NCI-H226 (cell line): ENCODE measurements at regions not wholly inside any gene's neighbourhood (a gene's known extent, or its start where the extent isn't known, plus 50 kb on each side); places are given as distances from the start of the nearest gene placed in this dataset.

Source experiments
- DNase-seq: peaks from one replicate; pipeline ENCODE4 v3.0.0-alpha.2; 2015

DNA sequence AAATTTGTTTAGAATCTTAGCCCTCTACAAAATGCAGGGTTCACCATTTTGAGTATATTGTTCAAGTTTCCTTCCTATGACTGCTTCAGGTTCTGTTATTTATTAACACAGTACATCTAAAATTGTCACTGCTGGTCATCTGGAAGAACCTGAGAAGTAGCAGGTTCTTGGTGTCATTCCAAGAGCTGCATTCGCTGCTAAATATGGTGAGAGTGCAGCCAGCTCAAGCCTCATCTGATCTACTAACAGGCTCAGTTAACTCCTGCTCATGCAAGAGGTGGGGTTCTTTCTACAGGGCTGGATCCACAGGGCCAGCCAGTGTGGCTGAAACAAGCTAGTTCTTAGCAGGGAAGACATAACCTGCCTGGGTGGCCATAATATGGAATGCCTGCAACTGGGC lies 1946.1 kb downstream of the TP53TG3F start:
- DNase-seq, result no peak

DNA sequence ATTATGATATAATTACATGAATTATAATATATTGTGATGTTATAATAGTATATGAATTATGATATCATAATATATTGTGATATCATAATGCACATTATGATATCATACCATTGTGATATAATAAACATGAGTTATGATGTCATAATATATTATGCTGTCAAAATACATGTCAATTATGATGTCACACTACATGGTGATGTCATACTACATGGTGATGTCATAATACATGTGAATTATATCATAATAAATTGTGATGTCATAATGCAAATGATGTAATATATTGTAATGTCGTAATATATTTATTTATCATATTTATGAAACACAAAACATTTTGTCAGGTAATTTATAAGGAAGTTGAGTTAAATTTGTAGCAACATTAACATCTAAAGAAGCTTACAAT lies 1950.1 kb downstream of the TP53TG3F start:
- peak; percentile 3 for DNase-seq

DNA sequence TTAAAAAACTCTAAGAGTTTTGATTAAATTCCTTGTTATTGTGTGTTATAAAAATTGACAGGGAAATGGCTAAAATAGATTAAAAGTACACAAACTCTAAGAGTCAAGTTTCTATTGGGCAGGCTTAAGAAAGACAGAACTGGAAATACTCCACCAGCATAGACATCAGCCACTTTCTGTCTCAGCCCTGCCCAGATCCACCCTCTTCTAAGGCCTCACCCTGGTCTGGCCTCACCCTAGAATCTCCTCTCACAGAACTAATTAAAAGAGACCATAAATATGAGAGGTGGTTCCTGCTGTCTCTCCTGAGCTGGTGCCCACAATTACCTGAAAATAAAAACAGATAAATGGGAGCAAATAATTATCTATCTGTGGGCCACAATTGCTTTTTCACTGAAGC lies 1951.0 kb downstream of the TP53TG3F start:
- DNase-seq, result no peak

DNA sequence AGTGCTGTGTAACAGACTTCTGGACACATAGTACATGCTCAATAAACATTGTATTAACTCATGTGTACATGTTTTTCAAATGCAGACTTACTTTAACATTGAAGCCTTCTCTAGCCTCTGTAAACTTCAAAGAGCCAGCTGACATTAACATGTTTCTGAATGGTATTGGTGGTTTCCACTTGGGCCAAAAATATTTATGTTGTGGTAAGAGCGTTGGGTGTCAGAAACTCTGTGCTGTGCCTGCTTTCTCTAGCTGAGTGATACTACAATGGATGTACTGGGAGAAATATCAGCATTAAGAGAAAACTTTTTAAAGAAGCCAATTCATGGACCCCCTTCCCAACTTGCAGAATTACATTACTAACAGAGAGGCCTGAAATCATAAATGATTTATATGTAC lies 1951.7 kb downstream of the TP53TG3F start:
- DNase-seq, result no peak

DNA sequence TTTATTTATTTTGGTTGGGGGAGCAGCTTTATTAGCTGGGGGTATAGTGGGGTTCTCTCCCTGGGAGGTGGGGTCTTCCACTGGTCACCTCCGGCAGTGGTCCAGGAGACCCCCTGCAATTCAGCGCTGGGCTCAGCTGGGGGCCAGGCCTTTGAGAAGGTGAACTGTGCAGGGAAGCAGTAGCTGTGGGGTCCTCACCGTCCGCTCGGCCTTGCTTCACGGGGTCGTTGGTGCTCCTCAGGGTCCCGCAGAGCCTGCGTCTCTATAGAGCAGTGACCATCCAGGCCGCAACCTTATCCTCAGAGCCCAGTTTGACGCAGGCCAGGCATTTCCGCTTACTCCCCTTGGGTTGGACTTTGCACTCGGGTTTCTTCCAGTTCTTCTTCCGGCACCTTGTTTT lies 1954.7 kb downstream of the TP53TG3F start:
- DNase-seq, result no peak

DNA sequence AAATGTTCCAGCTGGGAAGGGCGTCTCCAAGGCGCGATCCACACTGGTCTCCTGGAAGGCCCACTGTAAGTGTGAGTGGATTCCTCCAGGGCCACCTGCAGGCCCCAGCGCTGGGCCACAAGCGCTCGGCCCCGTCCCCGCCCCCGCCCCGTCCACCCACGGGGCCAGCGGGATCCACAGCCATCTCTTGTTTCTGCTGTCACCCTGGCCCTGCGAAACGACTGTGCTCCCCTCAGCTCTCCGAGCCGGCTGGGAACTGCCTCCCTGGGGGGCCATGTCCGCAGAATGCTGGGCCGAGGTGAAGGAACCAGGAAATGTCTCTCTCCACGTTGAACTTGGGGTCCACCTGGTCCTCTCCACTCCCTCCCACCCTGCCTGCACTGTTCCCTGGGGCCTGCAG lies 1955.2 kb downstream of the TP53TG3F start:
- no peak for DNase-seq

DNA sequence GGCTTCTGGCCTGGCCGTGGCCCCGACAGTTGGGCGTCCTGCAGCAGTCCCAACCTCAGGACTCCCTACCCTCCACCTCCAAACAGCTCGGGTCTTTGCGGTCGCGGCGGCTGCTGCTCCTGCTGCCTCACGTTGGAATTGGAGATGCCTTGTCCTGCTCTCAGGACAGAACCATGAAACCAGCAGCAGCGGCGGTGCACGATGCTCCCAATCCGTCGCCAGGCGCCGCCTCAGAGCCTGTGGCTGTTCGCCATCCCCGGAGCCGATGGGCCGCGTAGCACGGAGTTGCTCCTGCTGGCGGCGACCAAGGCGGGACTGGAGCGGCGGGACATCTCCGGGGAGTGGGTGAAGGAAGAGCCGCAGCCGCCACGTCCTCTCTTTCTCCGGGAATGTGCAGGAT lies 1965.9 kb downstream of the TP53TG3F start:
- no peak for DNase-seq

DNA sequence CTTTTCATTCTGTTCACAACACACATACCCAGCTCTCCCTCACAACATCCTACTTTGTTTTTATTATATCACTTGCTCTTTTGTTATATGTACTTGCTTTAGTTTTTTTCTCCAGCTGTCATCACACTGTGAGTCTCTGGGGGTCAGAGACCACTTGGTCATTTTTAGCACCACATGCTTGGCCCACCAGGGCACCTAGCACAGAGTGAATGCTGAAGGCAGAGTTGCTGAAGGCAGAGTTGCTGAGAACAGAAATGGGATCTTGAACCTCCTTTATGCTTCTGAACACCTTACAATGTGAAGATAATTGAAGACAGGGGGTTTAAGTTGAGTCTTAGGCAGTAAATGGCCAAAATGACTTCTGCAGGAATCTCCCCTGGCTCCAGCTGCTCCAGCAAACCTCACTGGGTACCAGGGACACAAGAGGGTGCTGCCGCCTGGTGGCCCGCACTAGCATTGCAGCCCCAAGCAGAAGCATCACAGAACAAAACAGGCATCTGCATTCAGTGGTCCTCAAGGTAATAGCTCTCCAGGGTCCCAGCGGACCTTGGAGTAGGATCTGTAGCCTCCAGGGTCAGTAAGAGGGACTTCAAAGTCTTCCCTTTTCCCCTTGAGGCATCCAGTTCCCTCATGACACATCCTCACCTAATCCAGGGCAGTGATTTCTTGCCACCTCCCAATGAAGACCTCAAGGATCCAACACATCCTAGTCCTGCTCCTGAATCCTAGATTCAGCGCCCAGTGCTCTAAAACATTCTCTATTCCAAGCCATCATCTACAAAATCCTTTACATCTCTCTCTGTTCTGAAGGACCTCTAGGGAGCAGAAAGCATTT lies 1972.6 kb downstream of the TP53TG3F start:
- no peak for DNase-seq

DNA sequence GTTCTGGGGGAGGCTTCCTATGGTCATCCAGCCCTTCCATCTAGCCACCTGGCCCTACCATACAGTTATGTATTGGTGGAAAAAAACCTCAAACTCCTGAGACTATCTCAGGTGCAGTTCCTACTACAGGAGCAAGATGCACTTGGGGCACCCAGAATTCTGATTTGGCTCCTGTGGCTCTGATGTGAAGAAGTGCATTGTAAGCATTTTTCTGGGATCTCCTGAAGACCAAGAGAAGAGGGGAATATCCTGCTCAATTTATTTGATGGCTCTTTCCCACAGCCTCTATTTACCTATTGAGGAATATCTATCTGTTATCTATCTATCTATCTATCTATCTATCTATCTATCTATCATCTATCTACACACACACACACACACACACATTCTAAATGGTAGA lies 1981.5 kb downstream of the TP53TG3F start:
- DNase-seq, result no peak

DNA sequence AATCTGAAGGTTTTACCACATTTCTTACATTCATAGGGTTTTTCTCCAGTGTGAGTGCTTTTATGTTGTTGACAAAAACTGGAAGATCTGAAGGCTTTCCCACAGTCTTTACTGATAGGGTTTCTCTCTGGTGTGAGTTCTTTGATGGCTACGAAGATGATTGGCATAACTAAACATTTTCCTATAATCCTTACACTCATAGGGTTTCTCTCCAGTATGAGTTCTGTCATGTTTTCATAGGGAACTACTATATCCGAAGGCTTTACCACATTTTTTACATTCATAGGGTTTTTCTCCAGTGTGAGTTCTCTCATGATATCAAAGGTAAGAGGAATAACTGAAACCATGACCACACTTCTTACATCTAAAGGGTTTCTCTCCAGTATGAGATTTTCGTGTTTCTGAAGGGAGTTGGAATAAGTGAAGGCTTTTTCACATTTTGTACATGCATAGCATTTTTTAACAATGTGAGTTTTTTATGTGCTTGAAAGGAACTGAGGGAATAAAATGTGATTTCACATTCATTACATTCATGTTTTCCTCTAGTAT lies 1987.7 kb downstream of the TP53TG3F start:
- DNase-seq, result no peak

DNA sequence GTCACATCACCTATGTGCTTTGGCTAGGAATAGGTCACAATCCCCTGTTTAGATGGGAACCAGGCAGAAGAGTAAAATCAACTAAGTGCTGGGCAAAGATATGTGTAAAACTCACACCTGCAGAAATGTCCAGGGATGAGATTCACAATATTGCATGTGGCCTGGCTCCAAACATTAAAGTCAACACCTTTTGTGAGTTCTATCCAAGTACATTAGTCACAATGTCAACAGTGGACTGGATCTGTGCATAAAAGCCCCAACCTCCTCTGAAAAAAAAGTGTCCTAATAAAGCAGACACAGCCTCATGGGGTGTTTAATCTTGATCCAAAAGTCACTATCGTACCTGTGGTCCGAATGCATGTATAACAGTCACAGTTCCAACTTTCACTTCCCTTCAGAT lies 1990.3 kb downstream of the TP53TG3F start:
- no peak for DNase-seq

DNA sequence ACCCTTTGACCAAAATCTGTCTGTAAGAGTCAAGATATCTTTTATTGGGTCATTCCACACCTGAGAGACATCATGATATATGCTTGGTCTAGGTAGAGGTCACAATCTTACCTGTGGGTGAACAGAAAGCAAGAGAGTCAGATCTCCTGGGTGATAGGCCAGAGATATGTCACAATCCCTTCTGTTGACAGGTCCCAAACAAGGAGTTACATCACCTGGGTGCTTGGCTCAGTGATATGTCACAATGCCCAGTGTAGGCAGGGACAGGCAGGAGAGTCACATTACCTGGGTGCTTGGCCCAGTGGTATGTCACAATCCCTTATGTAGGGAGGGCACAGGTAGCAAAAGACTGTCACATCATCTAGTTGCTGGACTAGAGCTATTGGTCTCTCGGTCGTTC lies 1991.2 kb downstream of the TP53TG3F start:
- no peak for DNase-seq

DNA sequence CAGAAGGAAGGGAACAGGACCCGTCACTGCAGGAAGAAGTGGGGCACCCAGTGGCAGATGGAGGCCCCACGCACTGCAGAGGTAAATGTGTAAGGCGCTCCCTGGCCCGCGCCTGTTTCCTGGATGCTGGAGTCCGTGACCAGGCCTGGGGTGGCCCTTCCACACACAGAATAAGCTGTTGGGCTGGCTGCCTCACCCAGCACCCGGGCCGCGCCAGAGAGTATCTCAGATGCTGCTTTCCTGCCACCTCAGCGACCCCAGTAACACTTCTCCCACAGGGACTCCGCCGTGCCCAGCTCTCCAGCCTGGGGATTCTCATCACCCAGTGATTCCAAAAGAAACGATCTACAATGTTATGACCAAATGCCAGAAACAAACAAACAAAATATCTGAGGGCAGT lies 1993.1 kb downstream of the TP53TG3F start:
- DNase-seq, result no peak

DNA sequence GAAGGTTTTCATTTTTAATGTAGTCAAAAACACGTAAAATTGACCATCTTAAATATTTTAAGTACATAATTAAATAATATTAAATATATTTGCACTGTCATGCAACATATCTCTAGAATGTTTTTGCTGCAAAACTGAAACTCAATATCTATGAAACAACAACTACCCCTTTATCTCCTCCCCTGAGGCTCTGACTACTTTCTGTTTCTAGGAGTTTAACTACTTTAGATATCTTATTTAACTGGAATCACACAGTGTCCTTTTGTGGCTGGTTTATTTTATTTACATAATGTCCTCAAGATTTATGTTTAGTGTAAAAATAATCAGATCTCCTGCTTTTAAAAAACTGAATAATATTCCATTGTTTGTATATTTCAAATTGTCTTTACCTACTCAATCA lies 2003.9 kb downstream of the TP53TG3F start:
- no peak for DNase-seq

DNA sequence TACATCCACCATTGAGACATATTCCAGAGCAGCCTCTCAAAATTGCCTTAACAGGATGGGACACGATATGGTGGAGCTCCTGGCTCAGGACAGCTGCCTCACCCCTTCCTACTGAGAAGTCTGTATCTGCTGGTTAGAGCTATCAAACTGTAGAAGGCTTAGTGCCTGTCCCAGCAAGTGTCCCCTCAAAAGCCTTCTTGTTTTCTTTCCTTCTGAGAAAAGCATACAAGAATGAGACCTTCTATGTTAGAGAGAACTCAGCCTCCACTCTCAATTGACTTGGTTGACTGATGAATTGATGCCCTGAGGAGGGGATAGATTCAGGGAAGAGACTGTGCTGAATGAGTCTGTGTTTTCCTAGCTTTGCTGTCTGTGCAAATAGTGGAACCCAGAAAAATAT lies 2020.9 kb downstream of the TP53TG3F start:
- DNase-seq, result no peak

DNA sequence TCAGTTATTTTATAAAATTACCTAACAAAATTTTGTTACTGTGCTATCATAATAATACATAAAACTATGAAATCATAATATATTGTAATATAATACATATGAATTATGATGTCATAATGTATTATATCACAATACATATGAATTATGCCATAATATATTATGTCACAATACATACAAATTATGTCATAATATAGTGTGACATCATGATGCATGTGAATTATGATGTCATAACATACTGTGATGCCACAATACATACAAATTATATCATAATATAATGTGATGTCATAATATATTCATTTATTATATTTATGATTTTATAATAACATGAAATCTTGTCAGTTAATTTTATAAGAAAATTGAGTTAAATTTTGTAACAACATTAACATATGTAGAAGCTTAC lies 2021.6 kb downstream of the TP53TG3F start:
- no peak for DNase-seq

DNA sequence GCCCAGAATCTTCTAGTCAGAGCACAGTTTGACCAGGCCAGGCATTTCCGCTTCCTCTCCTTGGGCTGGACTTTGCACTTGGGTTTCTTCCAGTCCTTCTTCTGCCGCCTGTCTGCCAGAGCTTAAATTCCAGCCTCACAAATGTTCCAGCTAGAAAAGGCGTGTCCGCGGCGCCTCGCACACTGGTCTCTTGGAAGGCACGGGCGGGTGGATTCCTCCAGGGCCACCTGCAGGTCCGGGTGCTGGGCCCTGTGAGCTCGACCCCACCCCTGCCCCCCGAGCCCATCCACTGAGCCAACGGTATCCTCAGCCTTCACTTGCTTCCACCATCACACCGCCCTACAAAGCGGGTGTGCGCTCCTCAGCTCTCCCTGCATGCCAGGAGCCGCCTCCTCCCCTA lies 2026.5 kb downstream of the TP53TG3F start:
- DNase-seq, result no peak

DNA sequence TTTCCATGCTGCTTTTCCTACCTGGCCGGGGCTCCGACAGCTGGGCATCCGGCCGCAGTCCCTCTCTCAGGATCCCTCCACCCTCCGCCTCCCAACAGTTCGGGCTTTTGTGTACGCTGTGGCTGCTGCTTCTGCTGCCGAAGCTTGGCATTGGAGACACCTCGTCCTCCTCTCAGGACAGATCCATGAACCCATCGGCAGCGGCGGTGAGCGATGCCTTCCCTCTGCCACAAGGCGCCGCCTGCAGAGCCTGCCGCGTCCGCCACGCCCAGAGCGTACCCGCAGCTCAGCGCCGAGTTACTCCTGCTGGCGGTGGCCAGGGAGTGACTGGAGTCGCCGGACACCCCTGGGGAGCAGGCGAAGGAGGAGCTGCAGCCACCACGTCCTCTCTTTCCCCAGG lies 2032.8 kb downstream of the TP53TG3F start:
- no peak for DNase-seq

DNA sequence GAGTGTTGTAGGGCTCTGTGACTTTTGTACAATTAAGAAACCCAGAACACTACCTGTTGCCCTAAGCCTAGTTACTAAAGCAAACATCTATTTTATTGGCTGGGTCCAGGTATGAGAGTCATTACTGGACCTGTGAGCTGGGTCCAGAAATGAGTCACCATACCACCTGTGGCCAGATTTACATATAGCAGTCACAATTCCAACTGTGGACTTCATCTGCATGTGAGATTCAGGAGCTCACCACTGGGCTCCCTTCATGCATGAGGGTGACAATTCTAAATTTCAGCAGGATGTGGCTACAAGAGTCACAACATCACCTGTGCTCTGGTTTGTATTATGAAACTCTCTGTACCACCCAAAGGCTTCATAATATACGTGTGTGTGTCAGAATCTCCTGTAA lies 2038.0 kb downstream of the TP53TG3F start:
- no peak for DNase-seq

DNA sequence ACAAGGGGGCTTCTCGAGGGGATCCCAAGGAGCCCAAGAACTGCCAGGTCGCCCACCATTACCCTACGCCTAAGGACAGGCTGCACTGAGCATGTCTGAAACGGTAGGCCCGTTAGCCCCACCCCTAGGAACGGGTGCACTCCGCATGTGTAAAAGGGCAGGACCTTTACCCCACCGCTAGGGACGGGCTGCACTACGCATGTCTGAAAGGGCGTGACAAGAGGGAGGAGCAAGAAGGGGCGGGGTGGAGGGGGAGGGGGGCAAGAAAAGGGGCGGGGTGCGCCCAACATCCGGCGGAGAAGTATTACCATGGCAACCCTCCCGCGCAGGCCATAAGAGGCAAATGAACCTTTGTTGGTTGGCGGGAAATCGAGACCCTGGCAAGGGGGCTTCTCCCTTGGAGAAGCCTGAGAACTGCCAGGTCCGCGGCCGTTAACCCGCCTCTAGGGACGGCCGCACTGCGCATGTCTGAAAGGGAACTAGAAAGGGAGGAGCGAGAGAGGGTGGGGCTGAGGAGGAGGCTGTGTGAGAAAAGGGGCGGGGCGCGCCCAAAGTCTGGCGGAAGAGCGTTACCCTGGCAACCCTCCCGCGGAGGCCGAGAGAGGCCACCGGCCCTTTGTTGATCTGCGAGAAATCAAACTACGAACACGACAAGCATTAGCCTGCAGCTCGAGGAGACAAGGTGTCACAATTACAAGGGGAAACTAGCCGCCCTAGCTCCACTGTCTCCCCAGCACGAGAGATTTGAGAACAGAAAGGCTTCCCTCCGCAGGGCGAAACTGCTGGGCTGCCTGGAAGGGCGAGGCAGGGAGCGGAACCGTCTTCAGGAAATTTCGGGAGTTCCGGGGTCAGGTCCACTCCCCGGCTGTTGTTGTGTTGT lies 2046.8 kb downstream of the TP53TG3F start:
- no peak for DNase-seq

DNA sequence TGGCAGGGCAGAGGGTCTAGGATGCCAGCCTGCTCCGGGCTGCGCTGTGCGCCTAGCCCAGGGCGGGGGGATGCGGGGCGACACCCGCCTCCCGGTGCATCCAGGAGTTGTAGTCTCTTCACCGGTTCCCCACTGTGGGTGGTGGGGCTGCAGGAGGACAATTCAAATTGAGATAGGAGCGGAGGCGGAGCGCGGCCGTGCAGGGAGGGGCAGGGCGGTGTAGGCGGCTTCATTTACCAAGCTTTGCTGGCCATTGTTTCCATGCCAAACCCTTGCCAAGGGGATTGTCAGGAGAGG lies 2047.4 kb downstream of the TP53TG3F start:
- DNase-seq, result no peak

DNA sequence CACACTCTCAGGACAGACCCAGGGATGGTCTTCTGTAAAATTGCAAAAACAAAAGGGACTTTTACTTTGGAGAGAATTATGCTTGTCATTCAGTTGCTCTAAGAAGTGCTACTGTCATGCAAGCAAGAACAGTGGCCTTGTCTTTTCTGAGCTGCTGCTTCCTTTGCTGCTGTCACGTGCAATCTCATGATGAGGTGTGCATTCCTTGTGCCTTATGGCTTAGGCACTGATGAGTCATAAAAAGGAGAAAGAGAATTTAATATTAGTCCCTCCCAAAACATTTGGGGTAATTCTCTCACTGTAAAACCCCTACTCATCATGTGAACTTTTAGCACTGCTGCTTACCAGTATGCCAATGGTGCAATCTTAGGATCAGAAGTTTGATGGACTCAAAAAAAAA lies 2051.3 kb downstream of the TP53TG3F start:
- DNase-seq, result no peak

DNA sequence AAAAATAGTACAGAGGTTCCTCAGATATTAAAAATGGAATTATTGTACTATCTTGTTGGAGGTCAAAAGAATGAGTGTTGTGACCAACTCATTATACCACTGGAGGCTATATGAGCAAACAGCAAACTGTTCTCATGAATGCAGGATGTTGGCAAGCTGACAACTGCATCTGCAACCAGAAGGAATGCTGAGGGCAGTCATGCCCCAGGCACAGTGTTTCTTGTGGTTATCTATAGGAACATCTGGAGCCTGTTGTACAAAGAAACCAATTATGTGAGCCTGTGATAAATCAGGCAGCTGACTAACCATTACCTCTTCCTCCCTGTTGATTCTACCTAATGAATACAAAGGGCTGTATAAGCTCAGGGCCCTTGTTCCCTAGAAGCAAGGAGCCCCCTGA lies 2057.1 kb downstream of the TP53TG3F start:
- DNase-seq, result no peak

DNA sequence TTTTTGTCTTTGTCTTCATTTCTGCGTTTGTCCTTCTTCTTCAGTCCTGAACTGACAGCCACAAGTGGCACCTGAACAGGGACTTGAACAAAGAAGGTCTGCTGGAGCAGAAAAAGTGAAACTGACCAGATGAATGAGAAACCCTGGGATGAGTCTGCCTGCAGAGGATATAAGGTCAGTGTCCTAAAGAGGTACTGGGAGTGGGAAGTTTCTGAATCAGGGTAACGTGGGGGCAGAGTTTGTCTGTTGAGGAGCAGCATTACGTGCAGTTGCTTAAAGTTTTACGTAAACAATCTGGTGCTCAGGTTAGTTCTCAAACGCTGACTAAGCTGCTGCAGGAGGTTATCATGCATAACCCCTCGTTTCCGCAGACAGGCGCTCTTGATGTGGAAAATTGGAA lies 2057.6 kb downstream of the TP53TG3F start:
- no peak for DNase-seq
